WTC11 (cell line): ENCODE measurements at regions not wholly inside any gene's neighbourhood (a gene's known extent, or its start where the extent isn't known, plus 50 kb on each side); places are given as distances from the start of the nearest gene placed in this dataset.

Experiments
- ATAC-seq: fragments of 200-7000 bp; cut with Tn5 transposase; 2 replicates; pipeline ENCODE4 v1.10.0; 2021; ENCODE audit warnings: mild to moderate bottlenecking, moderate library complexity
- CTCF ChIA-PET: fragments of 300-600 bp; sonication (Branson Sonifier 250); formaldehyde crosslinking; loops from one replicate; lab custom pipeline; 2021; ENCODE audit warnings: antibody characterized with exemption; lab: Charles Lee
- POLR2A ChIA-PET: fragments of 350-600 bp; sonication (Branson Sonifier 250); formaldehyde crosslinking; loops from one replicate; lab custom pipeline; 2021; ENCODE audit warnings: antibody characterized with exemption; lab: Charles Lee
- DNase-seq: peaks from one replicate; pipeline ENCODE4 v3.0.0; 2021; ENCODE audit warnings: low spot score
- H3K27ac Mint-ChIP-seq: 2 replicates; pipeline ENCODE4 v1.8.0; 2021; ENCODE audit warnings: mixed read lengths
- H3K27me3 Mint-ChIP-seq: 2 replicates; pipeline ENCODE4 v1.8.0; 2021; ENCODE audit warnings: low read depth, mild to moderate bottlenecking, moderate library complexity, mixed read lengths
- H3K36me3 Mint-ChIP-seq: 2 replicates; pipeline ENCODE4 v1.8.0; 2021; ENCODE audit warnings: mixed read lengths
- H3K4me1 Mint-ChIP-seq: 2 replicates; pipeline ENCODE4 v1.8.0; 2022; ENCODE audit warnings: mixed read lengths
- H3K4me3 Mint-ChIP-seq: 2 replicates; pipeline ENCODE4 v1.8.0; 2021; ENCODE audit warnings: mild to moderate bottlenecking, moderate library complexity, mixed read lengths
- H3K9me3 Mint-ChIP-seq: 2 replicates; pipeline ENCODE4 v1.8.0; 2021; ENCODE audit warnings: mixed read lengths
- FOXP1 ChIP-seq: sonication (generic); formaldehyde crosslinking; IDR thresholded peaks from 2 replicates; pipeline ENCODE4 v1.8.0; 2022; ENCODE audit warnings: missing genetic modification reagents, mild to moderate bottlenecking, moderate library complexity, borderline replicate concordance
- MYBL2 ChIP-seq: sonication (generic); formaldehyde crosslinking; IDR thresholded peaks from 2 replicates; pipeline ENCODE4 v1.8.1; 2023; ENCODE audit warnings: mild to moderate bottlenecking, moderate library complexity, missing genetic modification reagents
- NFATC4 ChIP-seq: fragments of 250-450 bp; sonication (Bioruptor Pico); IDR thresholded peaks from 2 replicates; pipeline ENCODE4 v1.9.0; 2021; ENCODE audit warnings: mild to moderate bottlenecking
- NR1H2 ChIP-seq: sonication (generic); formaldehyde crosslinking; IDR thresholded peaks from 2 replicates; pipeline ENCODE4 v1.9.0; 2021; ENCODE audit warnings: mild to moderate bottlenecking, moderate library complexity, missing genetic modification reagents
- NR2C2 ChIP-seq: sonication (generic); formaldehyde crosslinking; IDR thresholded peaks from 2 replicates; pipeline ENCODE4 v1.8.0; 2022; ENCODE audit warnings: mild to moderate bottlenecking, missing genetic modification reagents
- NR3C1 ChIP-seq: sonication (generic); formaldehyde crosslinking; conservative IDR thresholded peaks from 2 replicates; pipeline ENCODE4 v1.8.1; 2023; ENCODE audit warnings: low read depth, mild to moderate bottlenecking, missing genetic modification reagents
- PRRX2 ChIP-seq: fragments of 250-450 bp; sonication (Bioruptor Pico); IDR thresholded peaks from 2 replicates; pipeline ENCODE4 v1.8.0; 2021; ENCODE audit warnings: mild to moderate bottlenecking
- RORB ChIP-seq: fragments of 250-450 bp; sonication (Bioruptor Pico); IDR thresholded peaks from 2 replicates; pipeline ENCODE4 v1.9.0; 2021; ENCODE audit warnings: mild to moderate bottlenecking
- SMAD4 ChIP-seq: sonication (generic); formaldehyde crosslinking; IDR thresholded peaks from 2 replicates; pipeline ENCODE4 v1.8.0; 2022; ENCODE audit warnings: mild to moderate bottlenecking, missing genetic modification reagents
- SP1 ChIP-seq: sonication (generic); formaldehyde crosslinking; conservative IDR thresholded peaks from 2 replicates; pipeline ENCODE4 v1.8.1; 2022; ENCODE audit warnings: missing genetic modification reagents
- ZBTB43 ChIP-seq: sonication (generic); formaldehyde crosslinking; IDR thresholded peaks from 2 replicates; pipeline ENCODE4 v1.8.1; 2023; ENCODE audit warnings: mild to moderate bottlenecking, missing genetic modification reagents
- ZNF281 ChIP-seq: sonication (generic); formaldehyde crosslinking; IDR thresholded peaks from 2 replicates; pipeline ENCODE4 v1.8.0; 2023; ENCODE audit warnings: mild to moderate bottlenecking, missing genetic modification reagents
- TF ChIP-seq, protein P1 (sequence below): sonication (generic); formaldehyde crosslinking; IDR thresholded peaks from 2 replicates; pipeline ENCODE4 v1.8.1; 2023; ENCODE audit warnings: mild to moderate bottlenecking, missing genetic modification reagents, borderline replicate concordance
- TF ChIP-seq, protein P2 (sequence below): sonication (generic); formaldehyde crosslinking; conservative IDR thresholded peaks from 2 replicates; pipeline ENCODE4 v1.8.1; 2022; ENCODE audit warnings: mild to moderate bottlenecking, missing genetic modification reagents
- TF ChIP-seq, protein P3 (sequence below): sonication (generic); formaldehyde crosslinking; IDR thresholded peaks from 2 replicates; pipeline ENCODE4 v1.8.0; 2022; ENCODE audit warnings: missing genetic modification reagents

DNA sequence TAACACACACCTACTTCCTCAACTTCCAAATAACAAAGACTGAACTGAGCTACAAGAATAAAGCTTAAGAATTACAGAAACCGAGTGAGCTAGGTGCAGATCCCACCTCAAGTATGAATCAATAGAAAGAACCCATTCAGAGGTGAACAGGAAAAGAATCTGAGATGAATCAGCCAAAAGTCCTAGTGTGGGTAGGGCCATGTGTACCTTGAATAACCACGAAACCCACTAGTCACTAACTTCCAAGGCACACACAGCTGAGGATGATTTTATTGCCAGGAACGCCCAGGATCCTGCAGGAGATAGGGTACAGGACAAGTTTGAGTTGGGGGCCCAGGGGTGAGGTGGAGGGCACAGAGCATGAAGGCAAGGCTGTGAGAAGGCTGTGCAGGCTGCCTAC lies 99.7 kb upstream of the REG3A start (continued):
- TF ChIP-seq ZNF281 (CRISPR knock-in tag), result no peak
- no peak for TF ChIP-seq SP1 (CRISPR knock-in tag)
- no peak for TF ChIP-seq NR2C2 (CRISPR knock-in tag)
- TF ChIP-seq, protein P1, sequence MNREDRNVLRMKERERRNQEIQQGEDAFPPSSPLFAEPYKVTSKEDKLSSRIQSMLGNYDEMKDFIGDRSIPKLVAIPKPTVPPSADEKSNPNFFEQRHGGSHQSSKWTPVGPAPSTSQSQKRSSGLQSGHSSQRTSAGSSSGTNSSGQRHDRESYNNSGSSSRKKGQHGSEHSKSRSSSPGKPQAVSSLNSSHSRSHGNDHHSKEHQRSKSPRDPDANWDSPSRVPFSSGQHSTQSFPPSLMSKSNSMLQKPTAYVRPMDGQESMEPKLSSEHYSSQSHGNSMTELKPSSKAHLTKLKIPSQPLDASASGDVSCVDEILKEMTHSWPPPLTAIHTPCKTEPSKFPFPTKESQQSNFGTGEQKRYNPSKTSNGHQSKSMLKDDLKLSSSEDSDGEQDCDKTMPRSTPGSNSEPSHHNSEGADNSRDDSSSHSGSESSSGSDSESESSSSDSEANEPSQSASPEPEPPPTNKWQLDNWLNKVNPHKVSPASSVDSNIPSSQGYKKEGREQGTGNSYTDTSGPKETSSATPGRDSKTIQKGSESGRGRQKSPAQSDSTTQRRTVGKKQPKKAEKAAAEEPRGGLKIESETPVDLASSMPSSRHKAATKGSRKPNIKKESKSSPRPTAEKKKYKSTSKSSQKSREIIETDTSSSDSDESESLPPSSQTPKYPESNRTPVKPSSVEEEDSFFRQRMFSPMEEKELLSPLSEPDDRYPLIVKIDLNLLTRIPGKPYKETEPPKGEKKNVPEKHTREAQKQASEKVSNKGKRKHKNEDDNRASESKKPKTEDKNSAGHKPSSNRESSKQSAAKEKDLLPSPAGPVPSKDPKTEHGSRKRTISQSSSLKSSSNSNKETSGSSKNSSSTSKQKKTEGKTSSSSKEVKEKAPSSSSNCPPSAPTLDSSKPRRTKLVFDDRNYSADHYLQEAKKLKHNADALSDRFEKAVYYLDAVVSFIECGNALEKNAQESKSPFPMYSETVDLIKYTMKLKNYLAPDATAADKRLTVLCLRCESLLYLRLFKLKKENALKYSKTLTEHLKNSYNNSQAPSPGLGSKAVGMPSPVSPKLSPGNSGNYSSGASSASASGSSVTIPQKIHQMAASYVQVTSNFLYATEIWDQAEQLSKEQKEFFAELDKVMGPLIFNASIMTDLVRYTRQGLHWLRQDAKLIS, result no peak
- TF ChIP-seq SMAD4, result no peak
- no peak for TF ChIP-seq ZBTB43 (CRISPR knock-in tag)
- TF ChIP-seq MYBL2 (CRISPR knock-in tag), result no peak

DNA sequence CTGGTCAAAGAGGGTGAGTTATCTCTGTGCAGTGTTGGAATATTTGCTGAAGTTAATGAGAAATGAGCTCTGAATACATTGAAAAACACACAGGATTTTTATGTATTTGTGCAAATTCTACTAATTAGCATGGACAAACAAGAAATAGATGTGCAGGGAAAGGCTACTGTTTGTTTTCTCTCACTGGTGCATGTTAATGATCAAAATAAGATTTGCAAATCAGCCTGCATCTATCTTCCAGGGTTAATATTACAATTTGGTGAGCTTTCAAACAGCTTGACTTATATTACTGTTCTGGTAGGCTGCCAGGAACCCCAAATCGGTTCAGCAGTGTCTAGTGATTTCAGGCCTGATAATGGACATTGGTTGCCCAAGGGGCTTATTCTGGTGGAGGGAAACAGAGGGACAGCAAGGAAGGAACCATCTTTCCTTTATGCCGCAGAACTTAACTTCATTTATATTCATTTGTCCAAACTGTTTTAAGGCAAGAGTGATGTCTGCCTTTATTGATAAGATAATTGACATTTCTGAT lies 93.8 kb upstream of the REG3A start:
- Mint-ChIP-seq H3K9me3 (no peaks in the 10 kb centered on the region), H3K4me3 (no peak overlapping the region), H3K4me1 (peaks cover 4% of the 10 kb centered on the region; the same call in 1 of the 2 replicates), H3K36me3 (no peaks in the 10 kb centered on the region), H3K27me3 (no peaks in the 10 kb centered on the region), H3K27ac (no peak overlapping the region)
- no peak for DNase-seq
- CTCF ChIA-PET, result interaction anchor here (0.6 kb wide), 1 partner anchor 259 kb away, joined by 3 read pairs; the partner anchor contains the start of gene CTNNA2
- POLR2A ChIA-PET, result no interaction called here
- ATAC-seq, result no peak
- no peak for TF ChIP-seq SMAD4
- TF ChIP-seq, protein P2, sequence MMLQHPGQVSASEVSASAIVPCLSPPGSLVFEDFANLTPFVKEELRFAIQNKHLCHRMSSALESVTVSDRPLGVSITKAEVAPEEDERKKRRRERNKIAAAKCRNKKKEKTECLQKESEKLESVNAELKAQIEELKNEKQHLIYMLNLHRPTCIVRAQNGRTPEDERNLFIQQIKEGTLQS (CRISPR knock-in tag), result no peak
- no peak for TF ChIP-seq FOXP1
- no peak for TF ChIP-seq NFATC4
- TF ChIP-seq SP1 (CRISPR knock-in tag), result no peak
- TF ChIP-seq NR3C1 (CRISPR knock-in tag), result no peak
- no peak for TF ChIP-seq ZBTB43 (CRISPR knock-in tag)
- TF ChIP-seq, protein P1, result no peak
- TF ChIP-seq NR1H2 (CRISPR knock-in tag), result no peak
- TF ChIP-seq, protein P3, sequence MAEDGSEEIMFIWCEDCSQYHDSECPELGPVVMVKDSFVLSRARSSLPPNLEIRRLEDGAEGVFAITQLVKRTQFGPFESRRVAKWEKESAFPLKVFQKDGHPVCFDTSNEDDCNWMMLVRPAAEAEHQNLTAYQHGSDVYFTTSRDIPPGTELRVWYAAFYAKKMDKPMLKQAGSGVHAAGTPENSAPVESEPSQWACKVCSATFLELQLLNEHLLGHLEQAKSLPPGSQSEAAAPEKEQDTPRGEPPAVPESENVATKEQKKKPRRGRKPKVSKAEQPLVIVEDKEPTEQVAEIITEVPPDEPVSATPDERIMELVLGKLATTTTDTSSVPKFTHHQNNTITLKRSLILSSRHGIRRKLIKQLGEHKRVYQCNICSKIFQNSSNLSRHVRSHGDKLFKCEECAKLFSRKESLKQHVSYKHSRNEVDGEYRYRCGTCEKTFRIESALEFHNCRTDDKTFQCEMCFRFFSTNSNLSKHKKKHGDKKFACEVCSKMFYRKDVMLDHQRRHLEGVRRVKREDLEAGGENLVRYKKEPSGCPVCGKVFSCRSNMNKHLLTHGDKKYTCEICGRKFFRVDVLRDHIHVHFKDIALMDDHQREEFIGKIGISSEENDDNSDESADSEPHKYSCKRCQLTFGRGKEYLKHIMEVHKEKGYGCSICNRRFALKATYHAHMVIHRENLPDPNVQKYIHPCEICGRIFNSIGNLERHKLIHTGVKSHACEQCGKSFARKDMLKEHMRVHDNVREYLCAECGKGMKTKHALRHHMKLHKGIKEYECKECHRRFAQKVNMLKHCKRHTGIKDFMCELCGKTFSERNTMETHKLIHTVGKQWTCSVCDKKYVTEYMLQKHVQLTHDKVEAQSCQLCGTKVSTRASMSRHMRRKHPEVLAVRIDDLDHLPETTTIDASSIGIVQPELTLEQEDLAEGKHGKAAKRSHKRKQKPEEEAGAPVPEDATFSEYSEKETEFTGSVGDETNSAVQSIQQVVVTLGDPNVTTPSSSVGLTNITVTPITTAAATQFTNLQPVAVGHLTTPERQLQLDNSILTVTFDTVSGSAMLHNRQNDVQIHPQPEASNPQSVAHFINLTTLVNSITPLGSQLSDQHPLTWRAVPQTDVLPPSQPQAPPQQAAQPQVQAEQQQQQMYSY (CRISPR knock-in tag), result no peak
- no peak for TF ChIP-seq RORB (CRISPR knock-in tag)
- no peak for TF ChIP-seq PRRX2 (CRISPR knock-in tag)
